ENCODE measurements at regions not wholly inside any gene's neighbourhood (a gene's known extent, or its start where the extent isn't known, plus 50 kb on each side); places are given as distances from the start of the nearest gene placed in this dataset.

GRCh38 chr6:747028-747427 lies 54.1 kb upstream of the EXOC2 start:
- no peak for DNase-seq

- no peak for DNase-seq
Observed at GRCh38 chr6:744666-745353, 51.9 kb upstream of the EXOC2 start.

GRCh38 chr6:743320-744096 lies 50.6 kb upstream of the EXOC2 start:
- no peak for DNase-seq
